ENCODE measurements at regions not wholly inside any gene's neighbourhood (a gene's known extent, or its start where the extent isn't known, plus 50 kb on each side); places are given as distances from the start of the nearest gene placed in this dataset.
"Not testable (repeated sequence)": the region's sequence is repeated elsewhere in the genome, so short reads cannot be mapped to it uniquely, and the experiment has no call there.

DNA sequence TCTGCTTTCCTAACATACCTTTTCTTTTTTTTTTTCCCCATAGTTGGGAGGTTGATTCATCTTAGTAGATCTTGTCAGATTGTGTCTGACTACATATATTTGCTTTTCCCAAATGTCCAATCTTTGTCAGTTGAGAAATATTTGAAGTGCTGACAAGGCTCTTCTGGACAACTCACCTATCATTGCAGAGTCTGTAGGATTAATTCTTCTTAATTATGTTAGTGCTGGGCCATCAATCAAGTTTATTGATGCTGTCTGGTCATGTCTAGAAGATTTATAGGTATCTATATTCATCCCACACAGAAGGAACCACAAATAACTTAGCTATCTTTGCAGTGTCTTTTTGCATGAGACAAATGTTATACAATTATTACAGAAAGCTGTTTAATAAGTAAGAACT, 310.6 kb downstream of the ACTR3B start:
- DNase-seq (ENCODE audit: low spot score in 2 of 2) = no peak
- Histone ChIP-seq H3K9me3 (no peaks in the 10 kb centered on the region), H3K36me3 (no peaks in the 10 kb centered on the region), H3K27ac (no peak overlapping the region), H3K4me3 (no peak overlapping the region), H3K27me3 (no peaks in the 10 kb centered on the region), H3K4me1 (no peaks in the 10 kb centered on the region)
- TF ChIP-seq, protein P1, sequence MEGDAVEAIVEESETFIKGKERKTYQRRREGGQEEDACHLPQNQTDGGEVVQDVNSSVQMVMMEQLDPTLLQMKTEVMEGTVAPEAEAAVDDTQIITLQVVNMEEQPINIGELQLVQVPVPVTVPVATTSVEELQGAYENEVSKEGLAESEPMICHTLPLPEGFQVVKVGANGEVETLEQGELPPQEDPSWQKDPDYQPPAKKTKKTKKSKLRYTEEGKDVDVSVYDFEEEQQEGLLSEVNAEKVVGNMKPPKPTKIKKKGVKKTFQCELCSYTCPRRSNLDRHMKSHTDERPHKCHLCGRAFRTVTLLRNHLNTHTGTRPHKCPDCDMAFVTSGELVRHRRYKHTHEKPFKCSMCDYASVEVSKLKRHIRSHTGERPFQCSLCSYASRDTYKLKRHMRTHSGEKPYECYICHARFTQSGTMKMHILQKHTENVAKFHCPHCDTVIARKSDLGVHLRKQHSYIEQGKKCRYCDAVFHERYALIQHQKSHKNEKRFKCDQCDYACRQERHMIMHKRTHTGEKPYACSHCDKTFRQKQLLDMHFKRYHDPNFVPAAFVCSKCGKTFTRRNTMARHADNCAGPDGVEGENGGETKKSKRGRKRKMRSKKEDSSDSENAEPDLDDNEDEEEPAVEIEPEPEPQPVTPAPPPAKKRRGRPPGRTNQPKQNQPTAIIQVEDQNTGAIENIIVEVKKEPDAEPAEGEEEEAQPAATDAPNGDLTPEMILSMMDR (IDR thresholded peaks at IDR 0.05) = no peak
- intact Hi-C loops (cut with DNase I) = no loop called here

DNA sequence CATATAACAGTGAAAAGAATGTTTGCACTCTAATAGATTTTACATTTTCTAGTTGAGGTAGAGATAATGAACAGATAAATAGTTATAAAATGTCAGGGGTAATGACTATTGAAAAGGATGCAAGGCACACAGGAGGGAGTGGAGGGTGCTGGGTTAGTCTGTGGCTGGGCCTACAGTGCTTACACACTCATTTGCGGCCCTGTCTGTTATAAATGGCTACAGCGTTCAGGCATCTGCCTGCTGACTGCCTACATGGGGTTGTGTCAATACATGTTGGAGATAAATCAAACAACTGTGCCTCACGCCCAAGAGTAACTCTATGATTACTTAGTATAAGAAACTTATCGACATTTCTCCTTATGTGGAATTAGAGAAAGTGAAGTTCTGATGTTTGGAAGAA, 313.3 kb downstream of the ACTR3B start:
- TF ChIP-seq, protein P1 (IDR thresholded peaks at IDR 0.05) = no peak
- Histone ChIP-seq H3K9me3 (no peaks in the 10 kb centered on the region), H3K36me3 (no peaks in the 10 kb centered on the region), H3K27me3 (no peaks in the 10 kb centered on the region), H3K4me3 (no peak overlapping the region), H3K4me1 (no peaks in the 10 kb centered on the region), H3K27ac (no peak overlapping the region)
- no peak for DNase-seq (ENCODE audit: low spot score in 2 of 2)
- intact Hi-C loops (cut with DNase I) = no loop called here

DNA sequence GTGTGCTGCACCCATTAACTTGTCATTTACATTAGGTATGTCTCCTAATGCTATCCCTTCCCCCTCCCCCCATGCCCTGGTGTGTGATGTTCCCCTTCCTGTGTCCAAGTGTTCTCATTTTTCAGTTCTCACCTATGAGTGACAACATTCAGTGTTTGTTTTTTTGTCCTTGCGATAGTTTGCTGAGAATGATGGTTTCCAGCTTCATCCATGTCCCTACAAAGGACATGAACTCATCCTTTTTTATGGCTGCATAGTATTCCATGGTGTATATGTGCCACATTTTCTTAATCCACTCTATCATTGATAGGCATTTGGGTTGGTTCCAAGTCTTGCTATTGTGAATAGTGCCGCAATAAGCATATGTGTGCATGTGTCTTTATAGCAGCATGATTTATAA, 316.7 kb downstream of the ACTR3B start:
- DNase-seq (ENCODE audit: low spot score in 2 of 2); H3K4me1 ChIP-seq; intact Hi-C loops (cut with DNase I); H3K9me3 ChIP-seq; H3K36me3 ChIP-seq; H3K4me3 ChIP-seq; H3K27me3 ChIP-seq; H3K27ac ChIP-seq: not testable (repeated sequence)

DNA sequence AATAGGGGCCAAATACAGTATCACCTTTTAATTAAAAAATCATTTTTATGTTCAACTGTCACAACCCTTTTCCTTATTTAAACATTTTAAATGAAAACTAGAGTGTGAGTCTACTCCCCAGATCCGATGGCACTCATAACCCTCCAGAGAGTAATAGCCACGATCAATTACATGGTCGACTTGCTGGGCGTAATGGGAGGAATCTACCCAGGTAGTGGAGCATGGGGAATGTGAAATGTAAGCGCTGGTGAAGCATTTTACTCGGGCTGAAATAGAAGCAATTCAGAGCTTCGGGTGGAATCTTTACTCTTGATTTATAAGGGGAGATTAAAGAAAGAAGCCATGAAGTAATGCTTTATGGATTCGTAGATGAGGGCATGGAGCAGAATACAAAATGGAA, 321.9 kb downstream of the ACTR3B start:
- TF ChIP-seq, protein P1 (IDR thresholded peaks at IDR 0.05) = no peak
- Histone ChIP-seq H3K4me1 (no peaks in the 10 kb centered on the region), H3K4me3 (no peak overlapping the region), H3K36me3 (no peaks in the 10 kb centered on the region), H3K27ac (no peak overlapping the region), H3K9me3 (no peaks in the 10 kb centered on the region), H3K27me3 (no peaks in the 10 kb centered on the region)
- intact Hi-C loops (cut with DNase I) = no loop called here
- no peak for DNase-seq (ENCODE audit: low spot score in 2 of 2)

DNA sequence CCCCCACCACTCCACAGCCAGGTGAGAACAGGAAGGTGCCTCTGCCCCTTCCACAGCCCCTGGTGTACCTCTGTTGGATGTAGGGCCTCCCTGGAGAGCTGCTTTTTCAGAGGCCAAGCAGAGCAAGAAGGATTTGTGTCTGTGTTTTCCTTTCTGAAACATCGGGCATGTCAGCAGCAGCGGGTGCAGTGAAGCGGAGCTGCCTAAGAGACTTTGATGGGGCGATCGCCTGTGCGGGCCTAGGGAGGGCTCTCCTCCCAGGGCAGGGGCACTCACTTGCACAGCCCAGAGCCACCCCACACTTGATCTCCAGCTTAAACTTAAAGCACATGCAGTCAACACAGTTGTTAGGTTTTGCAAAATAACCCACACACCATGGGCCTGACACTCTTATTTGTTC, 324.7 kb downstream of the ACTR3B start:
- intact Hi-C loops (cut with DNase I) = no loop called here
- no peak overlapping the region for H3K27ac ChIP-seq
- no peaks in the 10 kb centered on the region for H3K36me3 ChIP-seq
- no peaks in the 10 kb centered on the region for H3K27me3 ChIP-seq
- no peaks in the 10 kb centered on the region for H3K9me3 ChIP-seq
- TF ChIP-seq, protein P1 (IDR thresholded peaks at IDR 0.05) = no peak
- no peaks in the 10 kb centered on the region for H3K4me1 ChIP-seq
- H3K4me3 ChIP-seq = no peak overlapping the region
- no peak for DNase-seq (ENCODE audit: low spot score in 2 of 2)

DNA sequence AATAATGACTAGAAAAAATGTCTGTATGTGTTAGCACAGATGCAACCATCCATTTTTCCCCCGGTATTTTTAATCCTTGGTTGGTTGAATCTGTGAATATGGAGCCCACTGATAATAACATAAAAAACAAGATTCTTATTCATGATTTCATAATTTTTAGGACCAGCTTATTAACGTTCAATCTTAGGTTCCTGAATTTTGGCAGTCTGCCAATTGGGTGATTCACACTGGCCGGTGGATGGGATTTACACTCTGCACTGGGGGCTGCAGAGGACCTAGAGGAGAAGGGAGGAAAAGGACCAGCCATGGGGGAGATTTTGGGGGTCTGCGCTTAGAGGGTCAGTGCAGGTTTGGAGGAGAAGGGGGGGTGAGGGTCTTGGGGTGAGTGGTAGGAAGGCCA, 327.9 kb downstream of the ACTR3B start:
- no peak for DNase-seq (ENCODE audit: low spot score in 2 of 2)
- TF ChIP-seq, protein P1 (IDR thresholded peaks at IDR 0.05) = no peak
- Histone ChIP-seq H3K27me3 (no peaks in the 10 kb centered on the region), H3K9me3 (no peaks in the 10 kb centered on the region), H3K4me1 (no peaks in the 10 kb centered on the region), H3K36me3 (no peaks in the 10 kb centered on the region), H3K4me3 (no peak overlapping the region), H3K27ac (no peak overlapping the region)
- intact Hi-C loops (cut with DNase I) = no loop called here
